Lower leg skin (tissue), 4 donors: ENCODE measurements at regions not wholly inside any gene's neighbourhood (a gene's known extent, or its start where the extent isn't known, plus 50 kb on each side); places are given as distances from the start of the nearest gene placed in this dataset.

Experiments
- DNase-seq, 2 donors: peaks; one replicate each; pipeline ENCODE4 v3.0.0-alpha.2; 2019; ENCODE audit warnings: low spot score in 2 of 2
- H3K4me3 ChIP-seq: fragments of 200-600 bp; sonication (generic); 2 replicates; pipeline ENCODE4 v1.5.1; 2017; ENCODE audit warnings: mild to moderate bottlenecking, low read depth; ENCODE audit not compliant: poor library complexity, severe bottlenecking
- POLR2A ChIP-seq, 2 donors: fragments of 450-650 bp; IDR thresholded peaks; one replicate each; pipeline ENCODE4 v1.6.1; 2016 to 2017; ENCODE audit warnings: antibody characterized with exemption in 2 of 2, mild to moderate bottlenecking in 1 of 2, moderate library complexity in 1 of 2
- WGBS, 2 donors: methylation state at CpG; one replicate each; pipeline ENCODE4 v1.1.5; 2018; 5-methylcytosine and 5-hydroxymethylcytosine counted together
- intact Hi-C: fragments of 100-400 bp; cut with DNase I; formaldehyde crosslinking; loops from one replicate; pipeline ENCODE4 v1.15.0; 2023; ENCODE audit warnings: low total_unique reads
- TF ChIP-seq, protein P1 (sequence below), 3 donors: fragments of 450-650 bp; IDR thresholded peaks; one replicate each; pipeline ENCODE4 v1.5.1; 2016; ENCODE audit warnings: antibody characterized with exemption in 3 of 3, mild to moderate bottlenecking in 3 of 3, moderate library complexity in 2 of 3

DNA sequence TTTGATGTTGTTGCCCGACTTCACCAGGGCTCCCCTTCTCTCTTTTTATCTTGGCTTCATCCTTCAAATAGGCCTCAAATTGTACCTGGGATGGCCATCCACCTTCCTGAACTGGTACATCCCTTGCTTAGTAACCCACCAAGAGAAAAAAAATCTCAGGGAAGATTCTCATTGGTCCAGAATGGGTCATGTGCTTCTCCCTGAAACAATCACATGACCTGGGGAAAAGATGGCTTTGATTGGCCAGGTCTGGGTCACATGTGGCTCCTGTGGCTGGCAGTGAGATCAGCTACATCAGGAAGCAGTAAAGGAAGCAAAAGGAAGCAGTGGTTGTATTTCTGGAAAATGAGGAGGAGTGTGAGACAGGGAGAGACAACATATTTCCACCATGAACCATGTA is 540.2 kb downstream of the MIAT start:
- 93 to 97% methylated on average over 1 of the region's 1 CpG for WGBS, 2 donors
- no peak overlapping the region for H3K4me3 ChIP-seq
- no peak for DNase-seq
- TF ChIP-seq, protein P1, sequence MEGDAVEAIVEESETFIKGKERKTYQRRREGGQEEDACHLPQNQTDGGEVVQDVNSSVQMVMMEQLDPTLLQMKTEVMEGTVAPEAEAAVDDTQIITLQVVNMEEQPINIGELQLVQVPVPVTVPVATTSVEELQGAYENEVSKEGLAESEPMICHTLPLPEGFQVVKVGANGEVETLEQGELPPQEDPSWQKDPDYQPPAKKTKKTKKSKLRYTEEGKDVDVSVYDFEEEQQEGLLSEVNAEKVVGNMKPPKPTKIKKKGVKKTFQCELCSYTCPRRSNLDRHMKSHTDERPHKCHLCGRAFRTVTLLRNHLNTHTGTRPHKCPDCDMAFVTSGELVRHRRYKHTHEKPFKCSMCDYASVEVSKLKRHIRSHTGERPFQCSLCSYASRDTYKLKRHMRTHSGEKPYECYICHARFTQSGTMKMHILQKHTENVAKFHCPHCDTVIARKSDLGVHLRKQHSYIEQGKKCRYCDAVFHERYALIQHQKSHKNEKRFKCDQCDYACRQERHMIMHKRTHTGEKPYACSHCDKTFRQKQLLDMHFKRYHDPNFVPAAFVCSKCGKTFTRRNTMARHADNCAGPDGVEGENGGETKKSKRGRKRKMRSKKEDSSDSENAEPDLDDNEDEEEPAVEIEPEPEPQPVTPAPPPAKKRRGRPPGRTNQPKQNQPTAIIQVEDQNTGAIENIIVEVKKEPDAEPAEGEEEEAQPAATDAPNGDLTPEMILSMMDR (IDR thresholded peaks at IDR 0.05) = no peak
- no peak for TF ChIP-seq POLR2A (IDR thresholded peaks at IDR 0.05)
- intact Hi-C loops = no loop called here

DNA sequence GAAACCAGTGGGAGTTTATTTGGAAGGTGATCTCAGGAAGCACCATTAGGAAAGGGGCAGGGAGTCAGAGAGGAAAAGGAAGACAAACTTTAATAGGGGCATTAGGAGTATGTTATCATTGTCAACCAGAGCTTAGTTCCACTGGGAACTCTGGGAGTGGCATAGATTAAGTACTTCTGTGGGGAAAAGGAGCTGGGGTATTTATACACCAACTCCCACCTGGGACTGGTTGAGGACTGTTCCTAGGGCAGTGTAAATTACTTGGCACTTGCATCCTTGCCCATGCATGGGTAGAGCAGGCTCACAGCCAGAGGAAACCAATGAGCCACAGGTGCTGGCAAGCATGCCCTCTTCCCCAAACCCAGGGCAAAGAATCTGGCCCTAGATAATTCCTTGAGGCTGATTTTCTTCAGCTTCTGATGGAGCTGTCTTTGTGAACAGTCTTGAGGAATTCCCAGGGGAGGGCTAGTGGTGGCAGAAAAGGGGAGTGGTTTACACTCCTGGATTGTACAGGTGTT is 541.2 kb downstream of the MIAT start:
- DNase-seq = no peak
- TF ChIP-seq POLR2A (IDR thresholded peaks at IDR 0.05) = no peak
- TF ChIP-seq, protein P1 (IDR thresholded peaks at IDR 0.05) = no peak
- H3K4me3 ChIP-seq = no peak overlapping the region
- intact Hi-C loops = no loop called here

DNA sequence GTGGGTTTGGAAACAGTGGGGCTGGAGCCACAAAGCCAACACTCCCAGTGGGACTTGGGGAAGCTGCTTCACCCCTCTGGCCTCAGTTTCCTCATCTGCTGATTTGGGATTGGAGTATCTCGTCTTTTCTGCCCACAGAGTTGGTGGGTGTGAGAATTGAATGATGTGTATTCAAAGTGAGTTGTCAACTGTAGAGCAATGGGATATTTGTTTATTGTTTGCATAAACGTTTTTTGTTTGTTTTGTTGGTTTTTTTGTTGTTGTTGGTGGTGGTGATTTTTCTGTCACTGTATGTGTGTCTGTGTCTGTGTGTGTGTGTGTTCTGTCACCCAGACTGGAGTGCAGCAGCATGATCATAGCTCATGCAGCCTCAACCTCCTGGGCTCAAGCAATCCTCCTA is 542.0 kb downstream of the MIAT start:
- no peak overlapping the region for H3K4me3 ChIP-seq
- DNase-seq = no peak
- 62 to 72% methylated on average over 2 of the region's 2 CpGs for WGBS, 2 donors
- intact Hi-C loops = no loop called here
- no peak for TF ChIP-seq POLR2A (IDR thresholded peaks at IDR 0.05)

DNA sequence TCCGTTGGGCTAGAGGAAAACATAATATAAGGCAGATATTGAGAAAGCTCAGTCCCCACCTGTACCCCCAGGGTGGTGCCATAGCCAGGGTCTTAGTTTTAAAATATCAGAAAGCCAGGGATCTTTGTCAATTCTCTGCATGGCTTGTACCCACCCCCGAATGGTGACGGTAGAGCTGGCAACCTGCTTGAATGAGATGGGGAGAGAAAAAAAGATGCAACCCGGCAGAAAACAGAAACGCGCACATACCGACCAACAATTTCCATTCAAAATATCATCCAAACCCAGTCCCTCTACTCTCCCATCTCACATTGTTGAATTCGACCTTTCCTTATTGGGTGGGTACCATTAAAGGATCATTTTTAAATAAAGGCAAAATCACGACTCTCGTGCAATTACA is 543.9 kb downstream of the MIAT start:
- peak in 1 of 2 donors; percentile 58 for DNase-seq
- 92 to 93% methylated on average over 10 of the region's 10 CpGs for WGBS, 2 donors
- intact Hi-C loops = no loop called here
- no peak for TF ChIP-seq POLR2A (IDR thresholded peaks at IDR 0.05)
- TF ChIP-seq, protein P1 (IDR thresholded peaks at IDR 0.05) = no peak
- H3K4me3 ChIP-seq = no peak overlapping the region

DNA sequence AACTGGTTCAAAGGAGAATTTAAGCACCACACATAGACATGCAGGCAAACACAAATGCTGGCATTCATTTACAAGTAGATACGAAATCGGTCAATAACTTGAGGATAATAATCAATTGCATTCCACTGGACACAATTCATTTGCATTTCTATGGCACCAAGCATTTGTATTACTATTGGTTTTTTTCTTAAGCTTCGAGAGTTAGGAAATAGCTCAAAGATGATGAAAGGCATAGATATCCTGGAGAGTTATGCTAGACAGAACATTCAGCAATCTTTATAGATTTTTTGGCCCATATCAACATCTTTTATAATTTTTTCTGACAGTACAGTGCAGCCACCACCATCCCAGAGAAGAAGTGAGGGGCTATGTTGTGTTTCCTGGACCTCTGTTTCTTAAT is 544.4 kb downstream of the MIAT start:
- intact Hi-C loops = no loop called here
- WGBS, 2 donors = 85 to 88% methylated on average over 3 of the region's 3 CpGs
- DNase-seq = no peak
- no peak overlapping the region for H3K4me3 ChIP-seq
- TF ChIP-seq, protein P1 (IDR thresholded peaks at IDR 0.05) = no peak
- TF ChIP-seq POLR2A (IDR thresholded peaks at IDR 0.05) = no peak

DNA sequence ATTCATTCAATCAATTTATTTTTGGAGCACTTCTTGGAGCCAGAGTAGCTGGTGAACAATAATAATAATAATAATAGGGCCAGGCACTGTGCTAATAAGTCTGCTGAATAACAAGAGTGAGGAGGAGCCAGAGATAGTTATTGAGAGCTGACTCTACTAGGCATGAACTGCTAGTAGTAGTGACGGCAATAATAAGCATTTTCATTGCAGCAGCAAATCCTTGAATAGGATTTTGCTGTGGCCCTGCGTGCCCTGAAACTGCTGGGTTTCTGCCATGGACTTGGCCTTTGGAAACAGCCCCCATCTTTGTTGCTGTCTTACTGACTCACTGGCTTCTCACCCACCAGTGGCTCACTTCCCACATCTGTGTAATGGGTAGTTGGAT is 545.9 kb downstream of the MIAT start:
- intact Hi-C loops = no loop called here
- no peak overlapping the region for H3K4me3 ChIP-seq
- 50 to 57% methylated on average over 2 of the region's 2 CpGs for WGBS, 2 donors
- DNase-seq = no peak
- TF ChIP-seq, protein P1 (IDR thresholded peaks at IDR 0.05) = no peak
- TF ChIP-seq POLR2A (IDR thresholded peaks at IDR 0.05) = no peak
